T-cell (primary cell): ENCODE measurements at regions not wholly inside any gene's neighbourhood (a gene's known extent, or its start where the extent isn't known, plus 50 kb on each side); places are given as distances from the start of the nearest gene placed in this dataset.

Experiments used
- ATAC-seq, 4 experiments: fragments of 200-7000 bp in 3 of 4; fragments of 150-1000 bp in 1 of 4; cut with Tn5 transposase; replicated peaks in 1 of 4; 1 replicate in 3 of 4; 2 replicates in 1 of 4; pipeline ENCODE4 v1.10.0; 2021; ENCODE audit warnings: moderate library complexity in 3 of 4, mild to moderate bottlenecking in 2 of 4, moderate number of reproducible peaks in 1 of 4
- CTCF ChIA-PET, 2 donors: fragments of 300-600 bp; sonication (Branson Sonifier 250); formaldehyde crosslinking; loops; one replicate each; lab custom pipeline; 2022; ENCODE audit warnings: antibody characterized with exemption in 2 of 2; lab: Charles Lee
- POLR2A ChIA-PET, 2 donors: fragments of 300-600 bp; sonication (Branson Sonifier 250); formaldehyde crosslinking; loops; one replicate each; lab custom pipeline; 2022; ENCODE audit warnings: antibody characterized with exemption in 2 of 2; lab: Charles Lee
- DNase-seq, 35 experiments: peaks; one replicate each; pipeline versions ENCODE4 v3.0.0 to v3.0.0-alpha.2; 2013 to 2023
- H3K27ac ChIP-seq: one replicate; pipeline ENCODE4 v1.5.1; 2013; ENCODE audit warnings: low read length
- H3K27me3 ChIP-seq, 2 experiments: replicated peaks in 1 of 2; 1 replicate in 1 of 2; 2 replicates in 1 of 2; pipeline versions ENCODE4 v1.6.1 to v1.7.0; 2013; ENCODE audit warnings: low read length in 1 of 2, mixed read lengths in 1 of 2; ENCODE audit not compliant: control insufficient read depth in 2 of 2, insufficient read depth in 2 of 2; ENCODE audit errors: extremely low read depth in 1 of 2
- H3K36me3 ChIP-seq, 2 donors: 1 replicate in 1 of 2; 2 replicates in 1 of 2; pipeline versions ENCODE4 v1.6.1 to v1.7.0; 2013; ENCODE audit warnings: low read length in 1 of 2; ENCODE audit not compliant: control insufficient read depth in 2 of 2, insufficient read depth in 1 of 2; ENCODE audit errors: extremely low read depth in 1 of 2
- H3K4me1 ChIP-seq, 2 experiments: 1 replicate in 1 of 2; 2 replicates in 1 of 2; pipeline versions ENCODE4 v1.6.1 to v1.7.0; 2013; ENCODE audit warnings: low read length in 2 of 2, mixed read lengths in 1 of 2; ENCODE audit not compliant: insufficient read depth in 2 of 2, control insufficient read depth in 1 of 2; ENCODE audit errors: extremely low read depth in 1 of 2
- H3K4me3 ChIP-seq, 2 donors: 1 replicate in 1 of 2; 2 replicates in 1 of 2; pipeline versions ENCODE4 v1.5.1 to v1.7.0; 2013; ENCODE audit warnings: mild to moderate bottlenecking in 2 of 2, low read length in 1 of 2, moderate library complexity in 1 of 2; ENCODE audit not compliant: control insufficient read depth in 1 of 2; ENCODE audit errors: extremely low read depth in 1 of 2
- H3K9me3 ChIP-seq: 2 replicates; pipeline ENCODE4 v1.7.0; 2013
- H3K27ac Mint-ChIP-seq, 2 donors: one replicate each; pipeline ENCODE4 v1.8.0; 2020 to 2021; ENCODE audit warnings: mild to moderate bottlenecking in 2 of 2, mixed read lengths in 2 of 2
- H3K27me3 Mint-ChIP-seq, 2 donors: one replicate each; pipeline ENCODE4 v1.8.0; 2021 to 2022; ENCODE audit warnings: mixed read lengths in 2 of 2
- H3K36me3 Mint-ChIP-seq: one replicate; pipeline ENCODE4 v1.8.0; 2021; ENCODE audit warnings: mixed read lengths
- H3K4me1 Mint-ChIP-seq, 3 donors: one replicate each; pipeline ENCODE4 v1.8.0; 2020 to 2022; ENCODE audit warnings: mixed read lengths in 3 of 3, mild to moderate bottlenecking in 1 of 3
- H3K4me3 Mint-ChIP-seq, 3 donors: one replicate each; pipeline ENCODE4 v1.8.0; 2020 to 2022; ENCODE audit warnings: mild to moderate bottlenecking in 3 of 3, mixed read lengths in 3 of 3, moderate library complexity in 3 of 3
- H3K9me3 Mint-ChIP-seq, 3 donors: one replicate each; pipeline ENCODE4 v1.8.0; 2020 to 2022; ENCODE audit warnings: mixed read lengths in 3 of 3
- WGBS: methylation state at CpG from one replicate; pipeline ENCODE4 v1.1.5; 2013; ENCODE audit warnings: missing lambda C conversion rate; ENCODE audit not compliant: insufficient coverage; 5-methylcytosine and 5-hydroxymethylcytosine counted together

DNA sequence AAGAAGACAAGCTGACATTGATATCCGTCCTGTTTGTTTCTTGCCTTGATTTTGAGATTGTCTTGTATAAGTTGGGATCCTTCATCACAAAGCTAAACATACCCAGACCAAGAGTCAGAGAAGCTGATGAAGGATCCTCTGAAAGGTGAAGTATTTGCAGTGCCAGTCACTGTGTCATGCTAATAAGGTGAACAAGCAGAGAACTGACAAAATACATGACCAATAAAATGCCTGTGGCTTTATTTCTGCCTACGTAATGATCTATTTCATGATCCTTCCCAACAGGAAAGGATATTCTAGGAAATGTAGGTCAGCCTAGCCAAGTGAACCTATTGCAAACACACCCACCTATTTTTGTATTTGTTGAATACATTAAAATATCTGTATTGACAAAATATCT is 351.3 kb upstream of the CDH9 start:
- Mint-ChIP-seq H3K27ac (no peak overlapping the region), H3K27me3 (no peaks in the 10 kb centered on the region), H3K36me3 (no peaks in the 10 kb centered on the region), H3K9me3 (peaks cover 2 to 31% (median 8%) of the 10 kb centered on the region in 3 donors), H3K4me1 (no peaks in the 10 kb centered on the region), H3K4me3 (no peak overlapping the region)
- no peak overlapping the region for H3K4me3 ChIP-seq
- H3K36me3 ChIP-seq: no peaks in the 10 kb centered on the region
- H3K27ac ChIP-seq: no peak overlapping the region
- ChIA-PET POLR2A (no interaction called here), CTCF (no interaction called here)
- ATAC-seq (no peak), DNase-seq (no peak)
- H3K27me3 ChIP-seq: no peaks in the 10 kb centered on the region
- WGBS: no CpG with 5 or more reads among the region's 2 CpGs
- H3K4me1 ChIP-seq: no peaks in the 10 kb centered on the region
- H3K9me3 ChIP-seq: no peaks in the 10 kb centered on the region

DNA sequence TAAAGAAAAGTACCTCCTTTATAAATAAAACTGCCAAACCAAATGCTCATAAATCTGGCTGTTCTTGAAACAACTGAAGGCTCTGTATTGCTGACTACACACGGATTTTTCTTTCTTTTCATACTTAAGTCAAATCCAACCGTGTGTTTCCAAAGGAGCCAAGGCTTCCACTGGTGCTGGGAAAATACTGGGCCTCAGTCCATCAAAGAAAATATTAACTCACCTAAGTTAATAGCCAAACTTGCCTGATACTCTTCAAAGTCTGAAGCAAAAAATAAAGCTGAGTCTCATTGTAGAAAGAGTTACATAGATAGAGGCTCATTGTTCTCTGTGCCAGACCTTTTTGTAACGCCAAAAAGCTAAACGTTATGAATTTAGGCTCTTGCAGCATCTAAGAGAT is 350.4 kb upstream of the CDH9 start:
- Mint-ChIP-seq H3K36me3 (no peaks in the 10 kb centered on the region), H3K4me1 (no peaks in the 10 kb centered on the region)
- H3K27ac ChIP-seq: no peak overlapping the region

DNA sequence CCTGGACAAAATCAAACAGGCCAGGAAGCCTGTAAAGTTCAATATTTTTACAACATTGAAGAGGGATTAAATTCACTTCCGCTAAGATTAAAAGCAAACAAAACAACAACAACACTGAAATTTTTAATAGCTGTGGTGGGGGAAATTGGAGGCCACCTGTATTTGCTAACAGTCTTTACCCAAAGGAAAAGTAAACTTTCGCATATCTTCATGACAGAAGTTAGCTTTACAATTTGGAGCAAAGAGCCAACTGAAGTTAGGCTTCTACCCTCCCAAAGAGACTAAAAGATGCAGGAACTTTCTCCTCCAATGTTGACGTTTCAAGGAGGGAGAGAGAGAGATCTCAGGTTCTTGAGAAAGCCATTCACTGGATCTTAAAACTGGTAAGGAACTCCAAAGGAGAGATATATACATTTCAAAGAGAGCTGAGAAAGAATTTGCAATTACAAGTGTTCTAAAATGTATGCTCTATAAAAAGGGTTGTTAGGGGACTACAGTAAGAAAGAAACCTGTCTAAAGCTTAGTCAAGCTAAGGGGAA is 349.2 kb upstream of the CDH9 start:
- no peaks in the 10 kb centered on the region for H3K36me3 ChIP-seq
- no peaks in the 10 kb centered on the region for H3K27me3 ChIP-seq
- H3K4me1 ChIP-seq: no peaks in the 10 kb centered on the region
- H3K4me1 Mint-ChIP-seq: no peaks in the 10 kb centered on the region
- ATAC-seq: no peak
- no CpG with 5 or more reads among the region's 3 CpGs for WGBS
- H3K9me3 Mint-ChIP-seq: peaks cover 2 to 26% (median 8%) of the 10 kb centered on the region in 3 donors
- ChIA-PET CTCF (no interaction called here), POLR2A (no interaction called here)
- no peak overlapping the region for H3K4me3 Mint-ChIP-seq
- H3K27ac ChIP-seq: no peak overlapping the region
- no peaks in the 10 kb centered on the region for H3K27me3 Mint-ChIP-seq
- no peak overlapping the region for H3K27ac Mint-ChIP-seq
- H3K4me3 ChIP-seq: no peak overlapping the region
- H3K36me3 Mint-ChIP-seq: no peaks in the 10 kb centered on the region
- H3K9me3 ChIP-seq: no peaks in the 10 kb centered on the region
- DNase-seq: no peak

More for the DNA sequence above, 350.4 kb upstream of the CDH9 start:
- Histone ChIP-seq H3K36me3 (no peaks in the 10 kb centered on the region), H3K27me3 (no peaks in the 10 kb centered on the region), H3K9me3 (no peaks in the 10 kb centered on the region), H3K4me1 (no peaks in the 10 kb centered on the region), H3K4me3 (no peak overlapping the region)
- DNase-seq (no peak), ATAC-seq (no peak)
- Mint-ChIP-seq H3K9me3 (peaks cover 2 to 32% (median 8%) of the 10 kb centered on the region in 3 donors), H3K27me3 (no peaks in the 10 kb centered on the region), H3K4me3 (no peak overlapping the region), H3K27ac (no peak overlapping the region)
- POLR2A ChIA-PET: no interaction called here
- 13% methylated on average over 2 of the region's 4 CpGs for WGBS
- CTCF ChIA-PET: no interaction called here

DNA sequence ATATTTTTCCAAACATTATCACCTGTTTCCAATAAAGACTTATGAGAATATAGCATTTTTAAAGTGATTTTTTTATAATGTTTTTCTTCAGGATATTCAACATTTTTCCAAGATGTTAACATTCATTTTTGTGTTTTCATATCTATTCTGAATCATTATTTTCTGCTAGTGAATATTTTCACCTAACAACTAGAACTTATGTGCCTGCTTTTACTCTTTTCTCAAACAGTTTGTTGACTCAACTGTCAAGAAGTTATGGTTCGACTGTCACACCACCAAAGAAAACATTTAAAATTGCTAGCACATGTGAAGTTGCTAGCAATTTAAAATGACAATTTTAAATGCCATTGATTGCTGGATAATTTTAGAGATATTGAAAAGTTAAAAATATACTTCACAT is 343.3 kb upstream of the CDH9 start:
- Mint-ChIP-seq H3K27ac (no peak overlapping the region), H3K27me3 (no peaks in the 10 kb centered on the region), H3K4me1 (no peaks in the 10 kb centered on the region), H3K9me3 (peaks cover 1 to 19% (median 6%) of the 10 kb centered on the region in 3 donors), H3K4me3 (no peak overlapping the region), H3K36me3 (no peaks in the 10 kb centered on the region)
- Histone ChIP-seq H3K4me3 (no peak overlapping the region), H3K36me3 (no peaks in the 10 kb centered on the region), H3K27me3 (no peaks in the 10 kb centered on the region), H3K27ac (no peak overlapping the region), H3K9me3 (no peaks in the 10 kb centered on the region), H3K4me1 (no peaks in the 10 kb centered on the region)
- WGBS: no CpG with 5 or more reads among the region's 1 CpG
- DNase-seq (no peak), ATAC-seq (no peak)
- CTCF ChIA-PET: no interaction called here
- POLR2A ChIA-PET: no interaction called here

DNA sequence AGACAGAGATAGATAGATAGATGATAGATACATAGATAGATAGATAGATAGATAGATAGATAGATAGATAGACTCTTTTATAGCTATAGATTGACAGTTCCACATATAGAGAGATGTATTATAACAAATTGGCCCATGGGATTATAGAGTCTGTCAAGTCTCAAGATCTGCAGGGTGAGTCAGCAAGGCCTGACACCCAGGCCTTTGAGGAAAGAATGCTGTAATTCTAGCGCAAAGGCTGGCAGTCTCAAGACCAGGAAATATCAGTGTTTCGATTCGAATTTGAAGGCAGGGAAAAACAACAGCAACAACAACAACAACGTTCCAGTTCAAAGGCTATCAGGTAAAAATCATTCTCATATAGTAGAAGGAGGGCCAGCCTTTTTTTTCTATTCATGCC is 339.2 kb upstream of the CDH9 start:
- no peak for ATAC-seq
- Histone ChIP-seq H3K36me3 (no peaks in the 10 kb centered on the region), H3K27ac (no peak overlapping the region), H3K27me3 (no peaks in the 10 kb centered on the region), H3K4me3 (no peak overlapping the region), H3K4me1 (no peaks in the 10 kb centered on the region), H3K9me3 (no peaks in the 10 kb centered on the region)
- ChIA-PET POLR2A (no interaction called here), CTCF (no interaction called here)
- WGBS: no CpG with 5 or more reads among the region's 4 CpGs
- Mint-ChIP-seq H3K4me1 (no peaks in the 10 kb centered on the region), H3K36me3 (no peaks in the 10 kb centered on the region), H3K4me3 (no peak overlapping the region), H3K9me3 (peaks cover 5 to 19% (median 11%) of the 10 kb centered on the region in 3 donors), H3K27ac (no peak overlapping the region), H3K27me3 (no peaks in the 10 kb centered on the region)
- DNase-seq: no peak

DNA sequence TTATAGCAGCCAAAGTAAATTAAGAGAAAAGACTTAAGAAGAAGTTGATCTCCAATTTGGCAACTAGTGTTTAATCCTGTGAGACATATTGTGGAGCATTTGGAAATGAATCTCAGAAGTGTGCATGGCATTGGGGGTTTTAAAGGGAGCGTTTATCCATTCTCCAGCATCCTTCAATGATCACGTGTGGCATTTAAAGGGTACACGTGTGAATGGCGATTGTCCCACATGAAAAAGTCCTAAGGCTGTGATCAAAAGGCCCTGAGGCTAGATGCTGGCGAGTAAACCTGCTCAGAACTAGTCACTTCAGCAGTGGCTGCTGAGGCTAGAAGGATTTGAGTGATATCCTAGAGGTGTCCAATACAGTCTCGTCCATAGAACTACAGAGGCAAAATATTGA is 315.6 kb upstream of the CDH9 start:
- no peak overlapping the region for H3K4me3 ChIP-seq
- ChIA-PET POLR2A (no interaction called here), CTCF (no interaction called here)
- no peaks in the 10 kb centered on the region for H3K4me1 ChIP-seq
- H3K36me3 ChIP-seq: no peaks in the 10 kb centered on the region
- Mint-ChIP-seq H3K4me3 (no peak overlapping the region), H3K27me3 (no peaks in the 10 kb centered on the region), H3K36me3 (no peaks in the 10 kb centered on the region), H3K27ac (no peak overlapping the region), H3K4me1 (no peaks in the 10 kb centered on the region), H3K9me3 (peaks cover 14 to 25% (median 20%) of the 10 kb centered on the region in 3 donors)
- H3K9me3 ChIP-seq: no peaks in the 10 kb centered on the region
- ATAC-seq: no peak
- DNase-seq: no peak
- H3K27ac ChIP-seq: no peak overlapping the region
- H3K27me3 ChIP-seq: no peaks in the 10 kb centered on the region
- WGBS: 78% methylated on average over 3 of the region's 6 CpGs

DNA sequence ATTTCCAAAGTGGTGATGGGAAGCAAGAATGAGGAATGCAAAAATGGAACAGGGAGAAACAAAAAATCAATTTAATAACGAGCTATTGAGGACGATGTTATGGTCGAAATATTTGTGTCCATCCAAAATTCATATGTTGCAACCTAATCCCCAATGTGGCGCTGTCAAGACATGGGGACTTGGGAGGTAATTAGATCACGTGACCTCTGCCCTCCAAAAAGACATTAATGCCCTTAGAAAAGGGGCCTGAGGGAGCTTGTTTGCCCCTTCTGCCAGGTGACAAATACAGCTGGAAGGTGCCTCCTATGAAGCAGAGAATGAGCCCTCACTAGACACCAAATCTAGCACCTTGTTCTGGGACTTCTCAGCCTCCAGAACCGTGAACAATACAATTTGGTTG is 315.2 kb upstream of the CDH9 start:
- no CpG with 5 or more reads among the region's 6 CpGs for WGBS
- no peaks in the 10 kb centered on the region for H3K4me1 Mint-ChIP-seq
- POLR2A ChIA-PET: no interaction called here
- Histone ChIP-seq H3K4me3 (no peak overlapping the region), H3K9me3 (no peaks in the 10 kb centered on the region), H3K27me3 (no peaks in the 10 kb centered on the region), H3K27ac (no peak overlapping the region), H3K4me1 (no peaks in the 10 kb centered on the region), H3K36me3 (no peaks in the 10 kb centered on the region)
- CTCF ChIA-PET: no interaction called here
- H3K9me3 Mint-ChIP-seq: peaks cover 15 to 26% (median 21%) of the 10 kb centered on the region in 3 donors
- H3K27ac Mint-ChIP-seq: no peak overlapping the region
- H3K27me3 Mint-ChIP-seq: no peaks in the 10 kb centered on the region
- ATAC-seq (no peak), DNase-seq (no peak)
- H3K36me3 Mint-ChIP-seq: no peaks in the 10 kb centered on the region
- H3K4me3 Mint-ChIP-seq: no peak overlapping the region
